Adipocyte (in vitro differentiated cells): ENCODE measurements at regions not wholly inside any gene's neighbourhood (a gene's known extent, or its start where the extent isn't known, plus 50 kb on each side); places are given as distances from the start of the nearest gene placed in this dataset.
"Not testable (repeated sequence)": the region's sequence is repeated elsewhere in the genome, so short reads cannot be mapped to it uniquely, and the experiment has no call there.

Experiments used
- DNase-seq: peaks from one replicate; pipeline ENCODE4 v3.0.0-alpha.2; 2015; ENCODE audit warnings: low read depth
- H3K27me3 ChIP-seq: replicated peaks from 2 replicates; pipeline ENCODE4 v1.7.0; 2013; ENCODE audit warnings: mild to moderate bottlenecking, low read length, moderate library complexity; ENCODE audit not compliant: control insufficient read depth, insufficient read depth
- H3K36me3 ChIP-seq: 2 replicates; pipeline ENCODE4 v1.7.0; 2013; ENCODE audit warnings: low read length, mild to moderate bottlenecking, moderate library complexity; ENCODE audit not compliant: control insufficient read depth, insufficient read depth, severe bottlenecking
- H3K4me1 ChIP-seq: 2 replicates; pipeline ENCODE4 v1.7.0; 2013; ENCODE audit warnings: mild to moderate bottlenecking, low read length, moderate library complexity; ENCODE audit not compliant: control insufficient read depth, insufficient read depth
- H3K4me3 ChIP-seq: 2 replicates; pipeline ENCODE4 v1.7.0; 2013; ENCODE audit warnings: mild to moderate bottlenecking, low read length, moderate library complexity
- H3K9ac ChIP-seq: 2 replicates; pipeline ENCODE4 v1.7.0; 2013; ENCODE audit warnings: mild to moderate bottlenecking, low read length, moderate library complexity
- H3K9me3 ChIP-seq: 2 replicates; pipeline ENCODE4 v1.7.0; 2013; ENCODE audit warnings: mild to moderate bottlenecking, low read length, moderate library complexity; ENCODE audit not compliant: control insufficient read depth

GRCh38 chr11:110850846-110851245 lies 138.6 kb upstream of the ARHGAP20 start:
- no peaks in the 10 kb centered on the region for H3K27me3 ChIP-seq
- no peaks in the 10 kb centered on the region for H3K9me3 ChIP-seq
- H3K36me3 ChIP-seq = no peaks in the 10 kb centered on the region
- no peak overlapping the region for H3K9ac ChIP-seq
- peaks cover 26% of the 10 kb centered on the region for H3K4me1 ChIP-seq
- DNase-seq = peak; percentile 11
- H3K4me3 ChIP-seq = no peak overlapping the region

GRCh38 chr11:110843053-110843452 lies 130.8 kb upstream of the ARHGAP20 start:
- DNase-seq, H3K27me3 ChIP-seq, H3K9me3 ChIP-seq, H3K36me3 ChIP-seq, H3K4me3 ChIP-seq, H3K9ac ChIP-seq: not testable (repeated sequence)
- H3K4me1 ChIP-seq = peaks cover 11% of the 10 kb centered on the region

- Histone ChIP-seq H3K36me3 (no peaks in the 10 kb centered on the region), H3K4me1 (peaks cover 11% of the 10 kb centered on the region), H3K27me3 (no peaks in the 10 kb centered on the region), H3K4me3 (no peak overlapping the region), H3K9me3 (no peaks in the 10 kb centered on the region), H3K9ac (no peak overlapping the region)
- DNase-seq = no peak
Observed at GRCh38 chr11:110838808-110839207, 126.6 kb upstream of the ARHGAP20 start.

- H3K36me3 ChIP-seq = no peaks in the 10 kb centered on the region
- no peaks in the 10 kb centered on the region for H3K27me3 ChIP-seq
- no peak overlapping the region for H3K4me3 ChIP-seq
- no peak for DNase-seq
- no peak overlapping the region for H3K9ac ChIP-seq
- peaks cover 21% of the 10 kb centered on the region for H3K4me1 ChIP-seq
- H3K9me3 ChIP-seq = no peaks in the 10 kb centered on the region
Observed at GRCh38 chr11:110837603-110838002, 125.4 kb upstream of the ARHGAP20 start.

GRCh38 chr11:110835106-110835505 lies 122.9 kb upstream of the ARHGAP20 start:
- no peaks in the 10 kb centered on the region for H3K36me3 ChIP-seq
- H3K27me3 ChIP-seq = no peaks in the 10 kb centered on the region
- peaks cover 9% of the 10 kb centered on the region for H3K4me1 ChIP-seq
- no peak overlapping the region for H3K9ac ChIP-seq
- H3K9me3 ChIP-seq = no peaks in the 10 kb centered on the region
- no peak overlapping the region for H3K4me3 ChIP-seq
- no peak for DNase-seq

- Histone ChIP-seq H3K36me3 (no peaks in the 10 kb centered on the region), H3K27me3 (no peaks in the 10 kb centered on the region), H3K9me3 (no peaks in the 10 kb centered on the region), H3K4me1 (peaks cover 9% of the 10 kb centered on the region), H3K4me3 (no peak overlapping the region), H3K9ac (peak overlapping the region; percentile 15)
- DNase-seq = peak; percentile 54
Observed at GRCh38 chr11:110833033-110833484, 120.8 kb upstream of the ARHGAP20 start.

GRCh38 chr11:110832539-110832938 lies 120.3 kb upstream of the ARHGAP20 start:
- Histone ChIP-seq H3K9ac (peak overlapping the region; percentile 15), H3K4me1 (peaks cover 9% of the 10 kb centered on the region), H3K9me3 (no peaks in the 10 kb centered on the region), H3K27me3 (no peaks in the 10 kb centered on the region), H3K4me3 (no peak overlapping the region), H3K36me3 (no peaks in the 10 kb centered on the region)
- no peak for DNase-seq

GRCh38 chr11:110832080-110832479 lies 119.8 kb upstream of the ARHGAP20 start:
- no peak overlapping the region for H3K9ac ChIP-seq
- H3K4me1 ChIP-seq = peaks cover 9% of the 10 kb centered on the region
- DNase-seq = no peak
- H3K4me3 ChIP-seq = no peak overlapping the region
- no peaks in the 10 kb centered on the region for H3K27me3 ChIP-seq
- H3K36me3 ChIP-seq = no peaks in the 10 kb centered on the region
- no peaks in the 10 kb centered on the region for H3K9me3 ChIP-seq

GRCh38 chr11:110830747-110831146 lies 118.5 kb upstream of the ARHGAP20 start:
- H3K4me3 ChIP-seq = no peak overlapping the region
- no peaks in the 10 kb centered on the region for H3K9me3 ChIP-seq
- no peak for DNase-seq
- no peak overlapping the region for H3K9ac ChIP-seq
- no peaks in the 10 kb centered on the region for H3K36me3 ChIP-seq
- peaks cover 9% of the 10 kb centered on the region for H3K4me1 ChIP-seq
- no peaks in the 10 kb centered on the region for H3K27me3 ChIP-seq

GRCh38 chr11:110830344-110830743 lies 118.1 kb upstream of the ARHGAP20 start:
- H3K4me1 ChIP-seq = peaks cover 9% of the 10 kb centered on the region
- no peak for DNase-seq
- H3K36me3 ChIP-seq = no peaks in the 10 kb centered on the region
- no peak overlapping the region for H3K4me3 ChIP-seq
- H3K27me3 ChIP-seq = no peaks in the 10 kb centered on the region
- no peak overlapping the region for H3K9ac ChIP-seq
- H3K9me3 ChIP-seq = no peaks in the 10 kb centered on the region

GRCh38 chr11:110829873-110830272 lies 117.6 kb upstream of the ARHGAP20 start:
- peaks cover 9% of the 10 kb centered on the region for H3K4me1 ChIP-seq
- H3K9me3 ChIP-seq = no peaks in the 10 kb centered on the region
- H3K36me3 ChIP-seq = no peaks in the 10 kb centered on the region
- peak; percentile 7 for DNase-seq
- H3K4me3 ChIP-seq = no peak overlapping the region
- H3K27me3 ChIP-seq = no peaks in the 10 kb centered on the region
- no peak overlapping the region for H3K9ac ChIP-seq

GRCh38 chr11:110828086-110828485 lies 115.8 kb upstream of the ARHGAP20 start:
- H3K9me3 ChIP-seq = no peaks in the 10 kb centered on the region
- no peaks in the 10 kb centered on the region for H3K27me3 ChIP-seq
- peaks cover 4% of the 10 kb centered on the region for H3K4me1 ChIP-seq
- DNase-seq = no peak
- H3K9ac ChIP-seq = no peak overlapping the region
- H3K36me3 ChIP-seq = no peaks in the 10 kb centered on the region
- no peak overlapping the region for H3K4me3 ChIP-seq
